ENCODE measurements at regions not wholly inside any gene's neighbourhood (a gene's known extent, or its start where the extent isn't known, plus 50 kb on each side); places are given as distances from the start of the nearest gene placed in this dataset.

DNA sequence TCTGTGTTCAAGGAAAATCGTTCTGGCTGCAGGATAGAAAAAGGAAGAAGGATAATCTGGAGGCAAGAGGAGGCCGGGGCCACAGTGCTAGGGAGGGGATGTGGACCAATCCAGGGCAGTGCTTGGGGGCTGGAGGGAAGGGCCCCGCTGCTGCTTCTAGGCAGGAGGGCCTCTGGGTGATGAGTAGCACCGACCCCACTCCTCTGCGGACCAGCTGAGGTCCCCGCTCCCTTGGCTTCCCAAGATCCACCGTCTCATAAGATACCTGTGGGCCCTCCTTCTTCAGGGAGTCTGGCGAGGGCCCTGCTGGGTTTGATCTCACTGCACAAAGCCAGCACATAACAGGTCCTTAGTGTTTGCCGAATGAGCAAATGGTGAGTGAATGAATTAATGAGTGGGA, 93.5 kb upstream of the MVB12B start (continued):
- TF ChIP-seq, protein P1, sequence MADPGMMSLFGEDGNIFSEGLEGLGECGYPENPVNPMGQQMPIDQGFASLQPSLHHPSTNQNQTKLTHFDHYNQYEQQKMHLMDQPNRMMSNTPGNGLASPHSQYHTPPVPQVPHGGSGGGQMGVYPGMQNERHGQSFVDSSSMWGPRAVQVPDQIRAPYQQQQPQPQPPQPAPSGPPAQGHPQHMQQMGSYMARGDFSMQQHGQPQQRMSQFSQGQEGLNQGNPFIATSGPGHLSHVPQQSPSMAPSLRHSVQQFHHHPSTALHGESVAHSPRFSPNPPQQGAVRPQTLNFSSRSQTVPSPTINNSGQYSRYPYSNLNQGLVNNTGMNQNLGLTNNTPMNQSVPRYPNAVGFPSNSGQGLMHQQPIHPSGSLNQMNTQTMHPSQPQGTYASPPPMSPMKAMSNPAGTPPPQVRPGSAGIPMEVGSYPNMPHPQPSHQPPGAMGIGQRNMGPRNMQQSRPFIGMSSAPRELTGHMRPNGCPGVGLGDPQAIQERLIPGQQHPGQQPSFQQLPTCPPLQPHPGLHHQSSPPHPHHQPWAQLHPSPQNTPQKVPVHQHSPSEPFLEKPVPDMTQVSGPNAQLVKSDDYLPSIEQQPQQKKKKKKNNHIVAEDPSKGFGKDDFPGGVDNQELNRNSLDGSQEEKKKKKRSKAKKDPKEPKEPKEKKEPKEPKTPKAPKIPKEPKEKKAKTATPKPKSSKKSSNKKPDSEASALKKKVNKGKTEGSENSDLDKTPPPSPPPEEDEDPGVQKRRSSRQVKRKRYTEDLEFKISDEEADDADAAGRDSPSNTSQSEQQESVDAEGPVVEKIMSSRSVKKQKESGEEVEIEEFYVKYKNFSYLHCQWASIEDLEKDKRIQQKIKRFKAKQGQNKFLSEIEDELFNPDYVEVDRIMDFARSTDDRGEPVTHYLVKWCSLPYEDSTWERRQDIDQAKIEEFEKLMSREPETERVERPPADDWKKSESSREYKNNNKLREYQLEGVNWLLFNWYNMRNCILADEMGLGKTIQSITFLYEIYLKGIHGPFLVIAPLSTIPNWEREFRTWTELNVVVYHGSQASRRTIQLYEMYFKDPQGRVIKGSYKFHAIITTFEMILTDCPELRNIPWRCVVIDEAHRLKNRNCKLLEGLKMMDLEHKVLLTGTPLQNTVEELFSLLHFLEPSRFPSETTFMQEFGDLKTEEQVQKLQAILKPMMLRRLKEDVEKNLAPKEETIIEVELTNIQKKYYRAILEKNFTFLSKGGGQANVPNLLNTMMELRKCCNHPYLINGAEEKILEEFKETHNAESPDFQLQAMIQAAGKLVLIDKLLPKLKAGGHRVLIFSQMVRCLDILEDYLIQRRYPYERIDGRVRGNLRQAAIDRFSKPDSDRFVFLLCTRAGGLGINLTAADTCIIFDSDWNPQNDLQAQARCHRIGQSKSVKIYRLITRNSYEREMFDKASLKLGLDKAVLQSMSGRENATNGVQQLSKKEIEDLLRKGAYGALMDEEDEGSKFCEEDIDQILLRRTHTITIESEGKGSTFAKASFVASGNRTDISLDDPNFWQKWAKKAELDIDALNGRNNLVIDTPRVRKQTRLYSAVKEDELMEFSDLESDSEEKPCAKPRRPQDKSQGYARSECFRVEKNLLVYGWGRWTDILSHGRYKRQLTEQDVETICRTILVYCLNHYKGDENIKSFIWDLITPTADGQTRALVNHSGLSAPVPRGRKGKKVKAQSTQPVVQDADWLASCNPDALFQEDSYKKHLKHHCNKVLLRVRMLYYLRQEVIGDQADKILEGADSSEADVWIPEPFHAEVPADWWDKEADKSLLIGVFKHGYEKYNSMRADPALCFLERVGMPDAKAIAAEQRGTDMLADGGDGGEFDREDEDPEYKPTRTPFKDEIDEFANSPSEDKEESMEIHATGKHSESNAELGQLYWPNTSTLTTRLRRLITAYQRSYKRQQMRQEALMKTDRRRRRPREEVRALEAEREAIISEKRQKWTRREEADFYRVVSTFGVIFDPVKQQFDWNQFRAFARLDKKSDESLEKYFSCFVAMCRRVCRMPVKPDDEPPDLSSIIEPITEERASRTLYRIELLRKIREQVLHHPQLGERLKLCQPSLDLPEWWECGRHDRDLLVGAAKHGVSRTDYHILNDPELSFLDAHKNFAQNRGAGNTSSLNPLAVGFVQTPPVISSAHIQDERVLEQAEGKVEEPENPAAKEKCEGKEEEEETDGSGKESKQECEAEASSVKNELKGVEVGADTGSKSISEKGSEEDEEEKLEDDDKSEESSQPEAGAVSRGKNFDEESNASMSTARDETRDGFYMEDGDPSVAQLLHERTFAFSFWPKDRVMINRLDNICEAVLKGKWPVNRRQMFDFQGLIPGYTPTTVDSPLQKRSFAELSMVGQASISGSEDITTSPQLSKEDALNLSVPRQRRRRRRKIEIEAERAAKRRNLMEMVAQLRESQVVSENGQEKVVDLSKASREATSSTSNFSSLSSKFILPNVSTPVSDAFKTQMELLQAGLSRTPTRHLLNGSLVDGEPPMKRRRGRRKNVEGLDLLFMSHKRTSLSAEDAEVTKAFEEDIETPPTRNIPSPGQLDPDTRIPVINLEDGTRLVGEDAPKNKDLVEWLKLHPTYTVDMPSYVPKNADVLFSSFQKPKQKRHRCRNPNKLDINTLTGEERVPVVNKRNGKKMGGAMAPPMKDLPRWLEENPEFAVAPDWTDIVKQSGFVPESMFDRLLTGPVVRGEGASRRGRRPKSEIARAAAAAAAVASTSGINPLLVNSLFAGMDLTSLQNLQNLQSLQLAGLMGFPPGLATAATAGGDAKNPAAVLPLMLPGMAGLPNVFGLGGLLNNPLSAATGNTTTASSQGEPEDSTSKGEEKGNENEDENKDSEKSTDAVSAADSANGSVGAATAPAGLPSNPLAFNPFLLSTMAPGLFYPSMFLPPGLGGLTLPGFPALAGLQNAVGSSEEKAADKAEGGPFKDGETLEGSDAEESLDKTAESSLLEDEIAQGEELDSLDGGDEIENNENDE (IDR thresholded peaks at IDR 0.05; ENCODE audit: insufficient replicate concordance, low read length): no peak
- TF ChIP-seq ATF2 (IDR thresholded peaks at IDR 0.05; ENCODE audit: low read length): no peak
- no peak for TF ChIP-seq EGR1 (IDR thresholded peaks at IDR 0.05; ENCODE audit: borderline replicate concordance, low read depth, low read length)
- no peak for TF ChIP-seq E2F6 (IDR thresholded peaks at IDR 0.05)
- TF ChIP-seq SUZ12 (IDR thresholded peaks at IDR 0.05; ENCODE audit: low read length): no peak
